ENCODE measurements at regions not wholly inside any gene's neighbourhood (a gene's known extent, or its start where the extent isn't known, plus 50 kb on each side); places are given as distances from the start of the nearest gene placed in this dataset.
"Not testable (repeated sequence)": the region's sequence is repeated elsewhere in the genome, so short reads cannot be mapped to it uniquely, and the experiment has no call there.

- Histone ChIP-seq H3K27me3 (no peaks in the 10 kb centered on the region), H3K36me3 (no peaks in the 10 kb centered on the region), H3K4me1 (no peaks in the 10 kb centered on the region), H3K27ac (no peak overlapping the region), H3K9me3 (no peaks in the 10 kb centered on the region), H3K4me3 (no peak overlapping the region)
- WGBS, 5 donors: 82 to 93% (median 85%) methylated on average over 2 of the region's 2 CpGs
- no peak for TF ChIP-seq POLR2A (IDR thresholded peaks at IDR 0.05)
- no peak for TF ChIP-seq EP300 (IDR thresholded peaks at IDR 0.05)
- no peak for TF ChIP-seq POLR2AphosphoS5 (IDR thresholded peaks at IDR 0.05)
- no peak for DNase-seq
- intact Hi-C loops (cut with DNase I; ENCODE audit: low total_unique reads): no loop called here
Measured at GRCh38 chr11:39628311-39628710, 1831.1 kb downstream of the LRRC4C start.

- H3K27me3 ChIP-seq; H3K4me3 ChIP-seq; DNase-seq; intact Hi-C loops (cut with DNase I; ENCODE audit: low total_unique reads); H3K9me3 ChIP-seq; H3K36me3 ChIP-seq; H3K27ac ChIP-seq; H3K4me1 ChIP-seq: not testable (repeated sequence)
- WGBS, 5 donors: 61 to 92% (median 84%) methylated on average over 1 to 2 of the region's 3 CpGs
Measured at GRCh38 chr11:39620309-39620708, 1839.1 kb downstream of the LRRC4C start.

DNA sequence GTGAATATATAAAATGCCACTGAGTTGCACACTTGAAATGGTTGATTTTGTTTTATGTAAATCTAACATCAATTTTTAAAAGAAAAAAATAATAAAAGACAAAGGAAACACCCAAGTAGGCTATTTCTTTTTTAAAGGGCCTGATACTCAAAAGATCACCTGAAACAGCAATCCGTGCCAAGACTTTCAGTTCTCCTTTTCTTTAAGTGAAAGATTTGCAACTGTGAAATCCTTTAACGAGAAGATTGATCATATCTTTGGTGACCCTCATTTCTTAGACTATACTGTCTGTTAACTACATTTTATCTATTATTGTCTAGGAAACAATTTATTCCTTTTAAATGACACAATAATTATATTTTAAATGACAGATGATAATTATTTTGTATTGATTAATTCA is 1841.5 kb downstream of the LRRC4C start:
- TF ChIP-seq POLR2A (IDR thresholded peaks at IDR 0.05): no peak
- TF ChIP-seq POLR2AphosphoS5 (IDR thresholded peaks at IDR 0.05): no peak
- TF ChIP-seq CTCF (IDR thresholded peaks at IDR 0.05): no peak
- TF ChIP-seq EP300 (IDR thresholded peaks at IDR 0.05): no peak
- WGBS, 5 donors: 71 to 87% (median 81%) methylated on average over 2 of the region's 2 CpGs
- Histone ChIP-seq H3K36me3 (no peaks in the 10 kb centered on the region), H3K4me1 (no peaks in the 10 kb centered on the region), H3K4me3 (no peak overlapping the region), H3K27me3 (no peaks in the 10 kb centered on the region), H3K9me3 (no peaks in the 10 kb centered on the region), H3K27ac (no peak overlapping the region)
- no peak for DNase-seq
- intact Hi-C loops (cut with DNase I; ENCODE audit: low total_unique reads): no loop called here

- 51 to 61% (median 55%) methylated on average over 1 of the region's 1 CpG for WGBS, 5 donors
- TF ChIP-seq POLR2A (IDR thresholded peaks at IDR 0.05): no peak
- TF ChIP-seq EP300 (IDR thresholded peaks at IDR 0.05): no peak
- no peak for TF ChIP-seq POLR2AphosphoS5 (IDR thresholded peaks at IDR 0.05)
- no peak for TF ChIP-seq CTCF (IDR thresholded peaks at IDR 0.05)
- DNase-seq: no peak
- Histone ChIP-seq H3K4me1 (no peaks in the 10 kb centered on the region), H3K27ac (no peak overlapping the region), H3K36me3 (no peaks in the 10 kb centered on the region), H3K9me3 (no peaks in the 10 kb centered on the region), H3K4me3 (no peak overlapping the region), H3K27me3 (no peaks in the 10 kb centered on the region)
- intact Hi-C loops (cut with DNase I; ENCODE audit: low total_unique reads): no loop called here
Measured at GRCh38 chr11:39589391-39589790, 1870.1 kb downstream of the LRRC4C start.

GRCh38 chr11:39586036-39586435 is 1873.4 kb downstream of the LRRC4C start:
- H3K27ac ChIP-seq: no peak overlapping the region
- no peaks in the 10 kb centered on the region for H3K36me3 ChIP-seq
- H3K4me3 ChIP-seq: no peak overlapping the region
- WGBS, 5 donors: 54 to 83% (median 74%) methylated on average over 1 of the region's 1 CpG
- no peaks in the 10 kb centered on the region for H3K27me3 ChIP-seq
- DNase-seq: no peak
- H3K9me3 ChIP-seq: no peaks in the 10 kb centered on the region
- no peak for TF ChIP-seq POLR2AphosphoS5 (IDR thresholded peaks at IDR 0.05)
- TF ChIP-seq CTCF (IDR thresholded peaks at IDR 0.05): no peak
- no peak for TF ChIP-seq POLR2A (IDR thresholded peaks at IDR 0.05)
- TF ChIP-seq EP300 (IDR thresholded peaks at IDR 0.05): no peak
- no peaks in the 10 kb centered on the region for H3K4me1 ChIP-seq
- intact Hi-C loops (cut with DNase I; ENCODE audit: low total_unique reads): no loop called here

Measured in stomach (tissue), 8 donors.